RWPE2 (cell line): ENCODE measurements at regions not wholly inside any gene's neighbourhood (a gene's known extent, or its start where the extent isn't known, plus 50 kb on each side); places are given as distances from the start of the nearest gene placed in this dataset.

Experiments
- ATAC-seq: fragments of 200-7000 bp; cut with Tn5 transposase; 3 replicates; pipeline ENCODE4 v1.9.1; 2021; ENCODE audit warnings: low read depth
- DNase-seq: peaks from one replicate; pipeline ENCODE4 v3.0.0-alpha.2; 2020; ENCODE audit warnings: low spot score
- H3K27ac ChIP-seq: fragments of 450-650 bp; 2 replicates; pipeline ENCODE4 v1.5.1; 2017; ENCODE audit warnings: mild to moderate bottlenecking; ENCODE audit not compliant: poor library complexity, severe bottlenecking
- H3K27me3 ChIP-seq: fragments of 250-450 bp; sonication (Bioruptor Pico); 2 replicates; pipeline ENCODE4 v1.5.1; 2021; ENCODE audit warnings: mild to moderate bottlenecking, moderate library complexity; ENCODE audit not compliant: insufficient read depth, poor library complexity, severe bottlenecking
- H3K36me3 ChIP-seq: fragments of 250-450 bp; sonication (Bioruptor Pico); 2 replicates; pipeline ENCODE4 v1.5.1; 2020; ENCODE audit warnings: low read depth, mild to moderate bottlenecking, moderate library complexity
- H3K4me1 ChIP-seq: fragments of 250-450 bp; sonication (Bioruptor Pico); 2 replicates; pipeline ENCODE4 v1.5.1; 2021; ENCODE audit warnings: mild to moderate bottlenecking, moderate library complexity; ENCODE audit not compliant: insufficient read depth, poor library complexity, severe bottlenecking
- H3K4me3 ChIP-seq: fragments of 250-450 bp; sonication (Bioruptor Pico); 2 replicates; pipeline ENCODE4 v1.5.1; 2021; ENCODE audit warnings: mild to moderate bottlenecking, moderate library complexity; ENCODE audit not compliant: severe bottlenecking
- H3K9me3 ChIP-seq: fragments of 250-450 bp; sonication (Bioruptor Pico); 2 replicates; pipeline ENCODE4 v1.5.1; 2021; ENCODE audit warnings: mild to moderate bottlenecking, moderate library complexity; ENCODE audit not compliant: severe bottlenecking
- TF ChIP-seq, protein P1 (sequence below): fragments of 450-650 bp; IDR thresholded peaks from one replicate; pipeline ENCODE4 v1.5.1; 2017; ENCODE audit warnings: mild to moderate bottlenecking, moderate library complexity; ENCODE audit not compliant: poor library complexity, severe bottlenecking

- no peaks in the 10 kb centered on the region for H3K4me1 ChIP-seq
- no peak overlapping the region for H3K27ac ChIP-seq
- TF ChIP-seq, protein P1, sequence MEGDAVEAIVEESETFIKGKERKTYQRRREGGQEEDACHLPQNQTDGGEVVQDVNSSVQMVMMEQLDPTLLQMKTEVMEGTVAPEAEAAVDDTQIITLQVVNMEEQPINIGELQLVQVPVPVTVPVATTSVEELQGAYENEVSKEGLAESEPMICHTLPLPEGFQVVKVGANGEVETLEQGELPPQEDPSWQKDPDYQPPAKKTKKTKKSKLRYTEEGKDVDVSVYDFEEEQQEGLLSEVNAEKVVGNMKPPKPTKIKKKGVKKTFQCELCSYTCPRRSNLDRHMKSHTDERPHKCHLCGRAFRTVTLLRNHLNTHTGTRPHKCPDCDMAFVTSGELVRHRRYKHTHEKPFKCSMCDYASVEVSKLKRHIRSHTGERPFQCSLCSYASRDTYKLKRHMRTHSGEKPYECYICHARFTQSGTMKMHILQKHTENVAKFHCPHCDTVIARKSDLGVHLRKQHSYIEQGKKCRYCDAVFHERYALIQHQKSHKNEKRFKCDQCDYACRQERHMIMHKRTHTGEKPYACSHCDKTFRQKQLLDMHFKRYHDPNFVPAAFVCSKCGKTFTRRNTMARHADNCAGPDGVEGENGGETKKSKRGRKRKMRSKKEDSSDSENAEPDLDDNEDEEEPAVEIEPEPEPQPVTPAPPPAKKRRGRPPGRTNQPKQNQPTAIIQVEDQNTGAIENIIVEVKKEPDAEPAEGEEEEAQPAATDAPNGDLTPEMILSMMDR = no peak
- no peaks in the 10 kb centered on the region for H3K36me3 ChIP-seq
- DNase-seq (no peak), ATAC-seq (no peak)
- H3K27me3 ChIP-seq = no peaks in the 10 kb centered on the region
- no peak overlapping the region for H3K4me3 ChIP-seq
- no peaks in the 10 kb centered on the region for H3K9me3 ChIP-seq
Observed at GRCh38 chr9:79390781-79391770, 180.7 kb upstream of the TLE4 start.

GRCh38 chr9:79395228-79395627 is 176.5 kb upstream of the TLE4 start:
- H3K9me3 ChIP-seq = no peaks in the 10 kb centered on the region
- TF ChIP-seq, protein P1 = no peak
- ATAC-seq (no peak), DNase-seq (no peak)
- no peaks in the 10 kb centered on the region for H3K36me3 ChIP-seq
- H3K4me1 ChIP-seq = no peaks in the 10 kb centered on the region
- no peak overlapping the region for H3K4me3 ChIP-seq
- H3K27me3 ChIP-seq = no peaks in the 10 kb centered on the region
- no peak overlapping the region for H3K27ac ChIP-seq

- Histone ChIP-seq H3K4me3 (no peak overlapping the region), H3K36me3 (no peaks in the 10 kb centered on the region), H3K27ac (no peak overlapping the region), H3K9me3 (no peaks in the 10 kb centered on the region), H3K27me3 (no peaks in the 10 kb centered on the region), H3K4me1 (no peaks in the 10 kb centered on the region)
- DNase-seq (no peak), ATAC-seq (no peak)
- TF ChIP-seq, protein P1 = no peak
Observed at GRCh38 chr9:79395755-79396154, 176.0 kb upstream of the TLE4 start.

DNA sequence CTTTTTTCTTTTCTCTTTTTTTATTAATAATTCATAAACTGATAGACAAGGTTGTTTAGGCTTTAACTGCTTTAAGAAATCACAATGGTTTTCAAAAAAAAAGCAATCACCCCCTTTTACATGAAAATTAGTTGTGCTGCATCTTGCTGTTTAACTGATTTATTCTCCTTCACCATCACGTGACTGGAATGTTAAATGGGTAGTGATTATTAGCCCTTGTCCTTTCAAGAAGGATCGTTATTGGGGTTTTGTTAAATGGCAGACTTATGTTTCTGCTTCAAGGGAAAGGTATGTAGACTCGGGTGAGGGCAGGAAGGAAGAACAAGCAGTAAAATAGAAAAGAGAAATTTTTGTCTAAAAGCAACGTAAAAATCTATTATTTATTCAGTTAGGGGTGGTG is 175.6 kb upstream of the TLE4 start:
- Histone ChIP-seq H3K36me3 (no peaks in the 10 kb centered on the region), H3K4me3 (no peak overlapping the region), H3K9me3 (no peaks in the 10 kb centered on the region), H3K4me1 (no peaks in the 10 kb centered on the region), H3K27me3 (no peaks in the 10 kb centered on the region), H3K27ac (no peak overlapping the region)
- ATAC-seq = no peak
- DNase-seq = no peak
- TF ChIP-seq, protein P1 = no peak

DNA sequence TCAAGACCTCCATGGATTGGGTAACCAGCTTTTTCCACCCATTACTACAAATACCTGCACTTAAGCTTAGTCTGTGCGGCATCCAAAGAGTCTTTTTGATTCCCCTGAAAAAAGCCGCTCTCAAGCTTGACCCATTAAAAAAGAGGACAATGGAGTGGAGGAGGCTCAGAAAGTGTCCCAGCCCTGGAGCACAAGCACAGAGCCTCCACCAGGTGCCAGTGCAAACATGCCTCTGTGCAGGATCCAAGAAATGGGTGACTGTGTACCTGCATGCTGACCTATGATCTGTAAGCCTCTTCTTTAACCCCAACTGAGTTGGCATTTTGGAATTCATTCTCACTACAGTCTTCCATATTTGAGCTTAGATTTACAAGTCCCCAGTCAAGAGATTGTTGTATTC is 168.3 kb upstream of the TLE4 start:
- Histone ChIP-seq H3K4me3 (no peak overlapping the region), H3K27ac (no peak overlapping the region), H3K9me3 (no peaks in the 10 kb centered on the region), H3K27me3 (no peaks in the 10 kb centered on the region), H3K36me3 (no peaks in the 10 kb centered on the region), H3K4me1 (no peaks in the 10 kb centered on the region)
- TF ChIP-seq, protein P1 = no peak
- ATAC-seq = no peak
- no peak for DNase-seq
